ENCODE measurements at regions not wholly inside any gene's neighbourhood (a gene's known extent, or its start where the extent isn't known, plus 50 kb on each side); places are given as distances from the start of the nearest gene placed in this dataset.
"Not testable (repeated sequence)": the region's sequence is repeated elsewhere in the genome, so short reads cannot be mapped to it uniquely, and the experiment has no call there.

DNA sequence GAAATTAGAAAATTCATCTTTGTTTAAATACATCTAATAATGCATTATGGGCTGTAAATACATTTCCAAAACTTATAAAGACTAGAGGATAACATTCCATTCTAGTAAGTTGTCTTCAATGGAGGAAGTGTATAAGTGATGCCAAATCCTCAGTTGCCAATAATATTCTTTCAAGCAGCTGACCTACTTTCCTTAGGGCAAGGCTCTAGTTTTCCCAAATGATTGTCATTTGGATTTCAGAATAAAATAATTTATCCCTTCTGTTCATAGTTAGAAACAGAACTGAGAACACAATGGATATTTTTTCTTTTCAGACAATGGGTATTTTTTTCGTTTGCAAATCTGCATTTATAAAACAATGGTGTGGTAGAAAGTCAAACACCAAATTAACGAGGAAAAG is 354.9 kb upstream of the ADAMTS5 start:
- no peak overlapping the region for H3K27ac Mint-ChIP-seq
- Histone ChIP-seq H3K36me3 (replicated peaks in 1 of 2; ENCODE audit: control insufficient read depth in 1 of 2, insufficient read depth in 2 of 2, low read length in 2 of 2) (no peaks in the 10 kb centered on the region), H3K4me1 (ENCODE audit: control insufficient read depth in 1 of 2, insufficient read depth in 2 of 2, low read length in 2 of 2) (no peaks in the 10 kb centered on the region), H3K9ac (ENCODE audit: insufficient read depth, low read length, poor library complexity, severe bottlenecking) (no peak overlapping the region), H3K4me3 (replicated peaks in 1 of 3; ENCODE audit: low read depth in 2 of 3, low read length in 3 of 3) (no peak overlapping the region), H3K27me3 (ENCODE audit: control insufficient read depth in 2 of 2, insufficient read depth in 2 of 2, low read length in 2 of 2) (no peaks in the 10 kb centered on the region), H3K27ac (ENCODE audit: low read depth in 1 of 2, low read length in 2 of 2) (no peak overlapping the region), H3K9me3 (replicated peaks in 1 of 2; ENCODE audit: control insufficient read depth in 1 of 2, insufficient read depth in 1 of 2, low read length in 2 of 2) (peaks cover 0 to 12% of the 10 kb centered on the region in 2 donors), H2AFZ (ENCODE audit: insufficient read depth, low read depth, low read length, poor library complexity, severe bottlenecking) (no peak overlapping the region), H3K4me2 (replicated peaks; ENCODE audit: extremely low read depth, low read length, poor library complexity, severe bottlenecking) (no peak overlapping the region), H4K20me1 (ENCODE audit: insufficient read depth, low read length) (no peaks in the 10 kb centered on the region), H3K79me2 (ENCODE audit: insufficient read depth, low read length) (no peaks in the 10 kb centered on the region)
- H3K27me3 Mint-ChIP-seq (ENCODE audit: low read depth in 3 of 3), result no peaks in the 10 kb centered on the region
- no peaks in the 10 kb centered on the region for H3K36me3 Mint-ChIP-seq
- WGBS (ENCODE audit: insufficient coverage), result no CpG with 5 or more reads among the region's 2 CpGs
- TF ChIP-seq, protein P1, sequence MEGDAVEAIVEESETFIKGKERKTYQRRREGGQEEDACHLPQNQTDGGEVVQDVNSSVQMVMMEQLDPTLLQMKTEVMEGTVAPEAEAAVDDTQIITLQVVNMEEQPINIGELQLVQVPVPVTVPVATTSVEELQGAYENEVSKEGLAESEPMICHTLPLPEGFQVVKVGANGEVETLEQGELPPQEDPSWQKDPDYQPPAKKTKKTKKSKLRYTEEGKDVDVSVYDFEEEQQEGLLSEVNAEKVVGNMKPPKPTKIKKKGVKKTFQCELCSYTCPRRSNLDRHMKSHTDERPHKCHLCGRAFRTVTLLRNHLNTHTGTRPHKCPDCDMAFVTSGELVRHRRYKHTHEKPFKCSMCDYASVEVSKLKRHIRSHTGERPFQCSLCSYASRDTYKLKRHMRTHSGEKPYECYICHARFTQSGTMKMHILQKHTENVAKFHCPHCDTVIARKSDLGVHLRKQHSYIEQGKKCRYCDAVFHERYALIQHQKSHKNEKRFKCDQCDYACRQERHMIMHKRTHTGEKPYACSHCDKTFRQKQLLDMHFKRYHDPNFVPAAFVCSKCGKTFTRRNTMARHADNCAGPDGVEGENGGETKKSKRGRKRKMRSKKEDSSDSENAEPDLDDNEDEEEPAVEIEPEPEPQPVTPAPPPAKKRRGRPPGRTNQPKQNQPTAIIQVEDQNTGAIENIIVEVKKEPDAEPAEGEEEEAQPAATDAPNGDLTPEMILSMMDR (IDR thresholded peaks at IDR 0.05), result no peak
- no peak overlapping the region for H3K4me3 Mint-ChIP-seq
- intact Hi-C loops (cut with micrococcal nuclease), result no loop called here
- H3K9me3 Mint-ChIP-seq, result peaks cover 0 to 15% (median 7%) of the 10 kb centered on the region in 7 donors
- H3K4me1 Mint-ChIP-seq, result no peaks in the 10 kb centered on the region
- DNase-seq, result no peak

DNA sequence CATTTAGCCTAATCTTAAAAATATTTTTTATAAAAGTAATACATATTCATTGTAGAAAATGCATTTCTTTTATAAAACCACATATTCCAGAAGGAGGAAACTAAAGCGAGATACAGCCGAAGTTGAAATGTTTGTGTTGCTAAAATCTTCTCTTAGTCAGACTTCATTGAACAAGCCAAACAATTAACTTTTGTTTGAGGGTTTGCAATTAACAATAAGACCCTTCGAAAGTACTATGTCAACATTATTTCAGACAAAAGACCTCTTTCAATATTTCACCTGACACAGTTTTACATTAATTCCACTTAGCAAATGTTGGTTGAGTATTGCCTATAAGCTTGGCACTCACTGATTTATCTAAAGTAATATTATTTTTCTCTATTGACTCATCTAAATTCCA is 354.0 kb upstream of the ADAMTS5 start:
- H3K4me2 ChIP-seq (replicated peaks; ENCODE audit: extremely low read depth, low read length, poor library complexity, severe bottlenecking), result no peak overlapping the region
- no CpG with 5 or more reads among the region's 3 CpGs for WGBS (ENCODE audit: insufficient coverage)
- H4K20me1 ChIP-seq (ENCODE audit: insufficient read depth, low read length), result no peaks in the 10 kb centered on the region
- no peak overlapping the region for H3K4me3 ChIP-seq (replicated peaks in 1 of 3; ENCODE audit: low read depth in 2 of 3, low read length in 3 of 3)
- intact Hi-C loops (cut with micrococcal nuclease), result no loop called here
- no peaks in the 10 kb centered on the region for H3K36me3 ChIP-seq (replicated peaks in 1 of 2; ENCODE audit: control insufficient read depth in 1 of 2, insufficient read depth in 2 of 2, low read length in 2 of 2)
- no peaks in the 10 kb centered on the region for H3K27me3 ChIP-seq (ENCODE audit: control insufficient read depth in 2 of 2, insufficient read depth in 2 of 2, low read length in 2 of 2)
- Mint-ChIP-seq H3K9me3 (peaks cover 6 to 20% (median 8%) of the 10 kb centered on the region in 7 donors), H3K27ac (no peak overlapping the region), H3K27me3 (ENCODE audit: low read depth in 3 of 3) (no peaks in the 10 kb centered on the region), H3K4me1 (no peaks in the 10 kb centered on the region), H3K4me3 (no peak overlapping the region), H3K36me3 (no peaks in the 10 kb centered on the region)
- H3K9me3 ChIP-seq (replicated peaks in 1 of 2; ENCODE audit: control insufficient read depth in 1 of 2, insufficient read depth in 1 of 2, low read length in 2 of 2), result peaks cover 3 to 19% of the 10 kb centered on the region in 2 donors
- no peaks in the 10 kb centered on the region for H3K79me2 ChIP-seq (ENCODE audit: insufficient read depth, low read length)
- no peak overlapping the region for H3K27ac ChIP-seq (ENCODE audit: low read depth in 1 of 2, low read length in 2 of 2)
- H3K9ac ChIP-seq (ENCODE audit: insufficient read depth, low read length, poor library complexity, severe bottlenecking), result no peak overlapping the region
- TF ChIP-seq, protein P1 (IDR thresholded peaks at IDR 0.05), result no peak
- no peaks in the 10 kb centered on the region for H3K4me1 ChIP-seq (ENCODE audit: control insufficient read depth in 1 of 2, insufficient read depth in 2 of 2, low read length in 2 of 2)
- DNase-seq, result no peak
- no peak overlapping the region for H2AFZ ChIP-seq (ENCODE audit: insufficient read depth, low read depth, low read length, poor library complexity, severe bottlenecking)

DNA sequence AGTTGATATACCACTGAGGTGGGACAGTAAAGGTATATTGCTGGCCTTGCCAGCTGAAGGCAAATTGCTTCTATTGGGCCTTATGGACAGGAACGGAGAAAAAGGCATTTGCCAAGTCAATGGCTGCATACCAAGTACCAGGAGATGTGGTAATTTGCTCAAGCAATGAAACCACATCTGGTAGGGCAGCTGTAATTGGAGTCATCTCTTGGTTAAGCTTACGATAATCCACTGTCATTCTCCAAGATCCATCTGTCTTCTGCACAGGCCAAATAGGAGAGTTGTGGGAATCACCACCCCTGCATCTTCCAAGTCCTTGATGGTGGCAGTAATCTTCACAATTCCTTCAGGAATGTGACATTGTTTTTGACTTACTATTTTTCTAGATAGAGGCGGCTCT is 350.7 kb upstream of the ADAMTS5 start:
- H3K27ac ChIP-seq (ENCODE audit: low read depth in 1 of 2, low read length in 2 of 2); H3K36me3 ChIP-seq (replicated peaks in 1 of 2; ENCODE audit: control insufficient read depth in 1 of 2, insufficient read depth in 2 of 2, low read length in 2 of 2); H3K36me3 Mint-ChIP-seq; H3K4me1 ChIP-seq (ENCODE audit: control insufficient read depth in 1 of 2, insufficient read depth in 2 of 2, low read length in 2 of 2); H3K9ac ChIP-seq (ENCODE audit: insufficient read depth, low read length, poor library complexity, severe bottlenecking); H3K79me2 ChIP-seq (ENCODE audit: insufficient read depth, low read length); DNase-seq; H4K20me1 ChIP-seq (ENCODE audit: insufficient read depth, low read length); H3K27me3 ChIP-seq (ENCODE audit: control insufficient read depth in 2 of 2, insufficient read depth in 2 of 2, low read length in 2 of 2); H3K4me2 ChIP-seq (replicated peaks; ENCODE audit: extremely low read depth, low read length, poor library complexity, severe bottlenecking); intact Hi-C loops (cut with micrococcal nuclease); H3K4me3 Mint-ChIP-seq; H2AFZ ChIP-seq (ENCODE audit: insufficient read depth, low read depth, low read length, poor library complexity, severe bottlenecking); H3K27ac Mint-ChIP-seq; H3K4me3 ChIP-seq (replicated peaks in 1 of 3; ENCODE audit: low read depth in 2 of 3, low read length in 3 of 3); H3K4me1 Mint-ChIP-seq; H3K27me3 Mint-ChIP-seq (ENCODE audit: low read depth in 3 of 3): not testable (repeated sequence)
- H3K9me3 Mint-ChIP-seq, result peaks cover 9 to 26% (median 12%) of the 10 kb centered on the region in 7 donors
- WGBS (ENCODE audit: insufficient coverage), result 77% methylated on average over 2 of the region's 3 CpGs
- H3K9me3 ChIP-seq (replicated peaks in 1 of 2; ENCODE audit: control insufficient read depth in 1 of 2, insufficient read depth in 1 of 2, low read length in 2 of 2), result peaks cover 11 to 25% of the 10 kb centered on the region in 2 donors
